GM23338 (cell line): ENCODE measurements at regions not wholly inside any gene's neighbourhood (a gene's known extent, or its start where the extent isn't known, plus 50 kb on each side); places are given as distances from the start of the nearest gene placed in this dataset.

Experiments
- ATAC-seq: fragments of 200-7000 bp; cut with Tn5 transposase; 3 replicates; pipeline ENCODE4 v1.9.1; 2020
- DNase-seq: peaks from one replicate; pipeline ENCODE4 v3.0.0-alpha.2; 2015; ENCODE audit warnings: low spot score
- H2AFZ ChIP-seq: fragments of 200-600 bp; sonication (generic); 2 replicates; pipeline ENCODE4 v1.8.0; 2016; ENCODE audit warnings: antibody characterized with exemption, mild to moderate bottlenecking, moderate library complexity
- H3F3A ChIP-seq: fragments of 200-600 bp; sonication (generic); replicated peaks from 2 replicates; pipeline ENCODE4 v1.8.0; 2017; ENCODE audit warnings: antibody characterized with exemption, mixed run types, low read depth
- H3K27ac ChIP-seq: fragments of 200-600 bp; sonication (generic); 2 replicates; pipeline ENCODE4 v1.6.1; 2016; ENCODE audit warnings: low read depth
- H3K27me3 ChIP-seq: fragments of 200-600 bp; sonication (generic); 2 replicates; pipeline ENCODE4 v1.8.0; 2016; ENCODE audit warnings: mild to moderate bottlenecking, mixed run types, moderate library complexity; ENCODE audit not compliant: insufficient read depth
- H3K36me3 ChIP-seq: fragments of 200-600 bp; sonication (generic); 2 replicates; pipeline ENCODE4 v1.8.0; 2016; ENCODE audit warnings: mild to moderate bottlenecking; ENCODE audit not compliant: insufficient read depth
- H3K4me1 ChIP-seq: fragments of 200-600 bp; sonication (generic); 2 replicates; pipeline ENCODE4 v1.8.0; 2016; ENCODE audit warnings: mild to moderate bottlenecking, moderate library complexity; ENCODE audit not compliant: insufficient read depth
- H3K4me2 ChIP-seq: fragments of 200-600 bp; sonication (generic); 2 replicates; pipeline ENCODE4 v1.7.1; 2017; ENCODE audit warnings: mixed run types
- H3K4me3 ChIP-seq: fragments of 200-600 bp; sonication (generic); 2 replicates; pipeline ENCODE4 v1.6.1; 2016; ENCODE audit warnings: mixed run types
- H3K79me2 ChIP-seq: fragments of 200-600 bp; sonication (generic); replicated peaks from 2 replicates; pipeline ENCODE4 v1.8.0; 2017; ENCODE audit warnings: mild to moderate bottlenecking; ENCODE audit not compliant: insufficient read depth
- H3K9me2 ChIP-seq: fragments of 200-600 bp; sonication (generic); 2 replicates; pipeline ENCODE4 v1.8.0; 2017; ENCODE audit not compliant: insufficient read depth
- H4K20me1 ChIP-seq: fragments of 200-600 bp; sonication (generic); replicated peaks from 2 replicates; pipeline ENCODE4 v1.8.0; 2017; ENCODE audit warnings: mild to moderate bottlenecking; ENCODE audit not compliant: insufficient read depth
- H3K27ac Mint-ChIP-seq: 2 replicates; pipeline ENCODE4 v1.8.0; 2020; ENCODE audit warnings: inconsistent platforms, mild to moderate bottlenecking, moderate library complexity, mixed read lengths
- H3K27me3 Mint-ChIP-seq: 3 replicates; pipeline ENCODE4 v1.8.0; 2022; ENCODE audit warnings: low read depth, mild to moderate bottlenecking, moderate library complexity, mixed read lengths, inconsistent platforms; ENCODE audit not compliant: insufficient read depth, poor library complexity
- H3K36me3 Mint-ChIP-seq: 3 replicates; pipeline ENCODE4 v1.8.0; 2021; ENCODE audit warnings: low read depth, mild to moderate bottlenecking, inconsistent platforms, moderate library complexity, mixed read lengths
- H3K4me1 Mint-ChIP-seq: 3 replicates; pipeline ENCODE4 v1.8.0; 2020; ENCODE audit warnings: mild to moderate bottlenecking, inconsistent platforms, mixed read lengths
- H3K4me3 Mint-ChIP-seq: 3 replicates; pipeline ENCODE4 v1.8.0; 2021; ENCODE audit warnings: moderate library complexity, mild to moderate bottlenecking, inconsistent platforms, mixed read lengths
- H3K9me3 Mint-ChIP-seq: 3 replicates; pipeline ENCODE4 v1.8.0; 2020; ENCODE audit warnings: moderate library complexity, mild to moderate bottlenecking, inconsistent platforms, mixed read lengths
- EZH2 ChIP-seq: fragments of 200-600 bp; sonication (generic); IDR thresholded peaks from one replicate; pipeline ENCODE4 v1.8.0; 2017; ENCODE audit warnings: antibody characterized with exemption, mild to moderate bottlenecking, low read depth; ENCODE audit not compliant: unreplicated experiment
- EZH2phosphoT487 ChIP-seq: fragments of 200-600 bp; sonication (generic); IDR thresholded peaks from one replicate; pipeline ENCODE4 v1.8.1; 2018; ENCODE audit warnings: antibody characterized with exemption; ENCODE audit not compliant: unreplicated experiment
- JUNB ChIP-seq: IDR thresholded peaks from one replicate; pipeline ENCODE4 v1.6.1; 2016; ENCODE audit warnings: antibody characterized with exemption; ENCODE audit not compliant: unreplicated experiment
- POLR2AphosphoS5 ChIP-seq: IDR thresholded peaks from 2 replicates; pipeline ENCODE4 v1.6.1; 2016; ENCODE audit warnings: antibody characterized with exemption, low read depth
- STAT1 ChIP-seq: IDR thresholded peaks from one replicate; pipeline ENCODE4 v1.6.1; 2016; ENCODE audit warnings: antibody characterized with exemption; ENCODE audit not compliant: unreplicated experiment
- ZNF114 ChIP-seq: fragments of 250-450 bp; sonication (Bioruptor Pico); IDR thresholded peaks from 2 replicates; pipeline ENCODE4 v1.5.0; 2020; ENCODE audit warnings: mild to moderate bottlenecking, moderate library complexity
- ZNF331 ChIP-seq: fragments of 250-450 bp; sonication (Bioruptor Pico); IDR thresholded peaks from 2 replicates; pipeline ENCODE4 v1.5.0; 2020; ENCODE audit warnings: low read depth, mild to moderate bottlenecking, moderate library complexity
- TF ChIP-seq, protein P1 (sequence below): IDR thresholded peaks from one replicate; pipeline ENCODE4 v1.6.1; 2018; ENCODE audit warnings: antibody characterized with exemption; ENCODE audit not compliant: unreplicated experiment
- TF ChIP-seq, protein P2 (sequence below), 2 experiments: fragments of 200-600 bp in 1 of 2; sonication (generic) in 1 of 2; conservative IDR thresholded peaks; 2 replicates each; pipeline versions ENCODE4 v1.5.1 to v1.6.1; 2016 to 2017; ENCODE audit warnings: antibody characterized with exemption in 2 of 2, low read depth in 2 of 2, mild to moderate bottlenecking in 2 of 2, moderate library complexity in 1 of 2
- TF ChIP-seq, protein P3 (sequence below): fragments of 250-450 bp; sonication (Bioruptor Pico); IDR thresholded peaks from 2 replicates; pipeline ENCODE4 v1.5.0; 2020; ENCODE audit warnings: mild to moderate bottlenecking, moderate library complexity

DNA sequence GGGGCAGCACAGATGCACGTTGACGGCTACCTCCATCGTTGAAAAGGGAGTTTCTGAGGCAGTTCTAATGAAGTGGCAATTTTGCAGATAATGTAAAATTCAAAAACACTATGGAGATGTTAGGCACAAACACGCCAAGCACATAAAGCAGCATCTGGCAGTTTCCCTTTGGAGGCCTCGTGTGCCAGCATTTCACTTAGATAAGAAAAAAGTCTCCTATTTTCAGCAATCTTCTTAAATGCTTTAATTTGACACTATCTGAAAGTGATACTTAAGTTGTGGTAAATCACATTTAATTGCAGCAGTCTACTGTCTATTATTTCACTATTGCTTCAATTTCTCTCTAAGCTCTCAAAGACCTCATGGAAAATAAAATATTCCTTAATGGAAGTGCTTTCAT is 125.3 kb upstream of the PROKR2 start:
- Histone ChIP-seq H3K27ac (no peak overlapping the region), H3K4me2 (no peak overlapping the region), H3K9me2 (peaks cover 5% of the 10 kb centered on the region; the same call in 1 of the 2 replicates), H3K27me3 (no peaks in the 10 kb centered on the region), H3K4me3 (no peak overlapping the region), H2AFZ (no peak overlapping the region), H3F3A (no peaks in the 10 kb centered on the region), H3K4me1 (no peaks in the 10 kb centered on the region), H3K79me2 (no peaks in the 10 kb centered on the region), H3K36me3 (no peaks in the 10 kb centered on the region), H4K20me1 (no peaks in the 10 kb centered on the region)
- TF ChIP-seq STAT1 (no peak), ZNF114 (no peak), JUNB (no peak), EZH2 (no peak), POLR2AphosphoS5 (no peak), EZH2phosphoT487 (no peak), ZNF331 (CRISPR knock-in tag) (no peak)
- TF ChIP-seq, protein P1, sequence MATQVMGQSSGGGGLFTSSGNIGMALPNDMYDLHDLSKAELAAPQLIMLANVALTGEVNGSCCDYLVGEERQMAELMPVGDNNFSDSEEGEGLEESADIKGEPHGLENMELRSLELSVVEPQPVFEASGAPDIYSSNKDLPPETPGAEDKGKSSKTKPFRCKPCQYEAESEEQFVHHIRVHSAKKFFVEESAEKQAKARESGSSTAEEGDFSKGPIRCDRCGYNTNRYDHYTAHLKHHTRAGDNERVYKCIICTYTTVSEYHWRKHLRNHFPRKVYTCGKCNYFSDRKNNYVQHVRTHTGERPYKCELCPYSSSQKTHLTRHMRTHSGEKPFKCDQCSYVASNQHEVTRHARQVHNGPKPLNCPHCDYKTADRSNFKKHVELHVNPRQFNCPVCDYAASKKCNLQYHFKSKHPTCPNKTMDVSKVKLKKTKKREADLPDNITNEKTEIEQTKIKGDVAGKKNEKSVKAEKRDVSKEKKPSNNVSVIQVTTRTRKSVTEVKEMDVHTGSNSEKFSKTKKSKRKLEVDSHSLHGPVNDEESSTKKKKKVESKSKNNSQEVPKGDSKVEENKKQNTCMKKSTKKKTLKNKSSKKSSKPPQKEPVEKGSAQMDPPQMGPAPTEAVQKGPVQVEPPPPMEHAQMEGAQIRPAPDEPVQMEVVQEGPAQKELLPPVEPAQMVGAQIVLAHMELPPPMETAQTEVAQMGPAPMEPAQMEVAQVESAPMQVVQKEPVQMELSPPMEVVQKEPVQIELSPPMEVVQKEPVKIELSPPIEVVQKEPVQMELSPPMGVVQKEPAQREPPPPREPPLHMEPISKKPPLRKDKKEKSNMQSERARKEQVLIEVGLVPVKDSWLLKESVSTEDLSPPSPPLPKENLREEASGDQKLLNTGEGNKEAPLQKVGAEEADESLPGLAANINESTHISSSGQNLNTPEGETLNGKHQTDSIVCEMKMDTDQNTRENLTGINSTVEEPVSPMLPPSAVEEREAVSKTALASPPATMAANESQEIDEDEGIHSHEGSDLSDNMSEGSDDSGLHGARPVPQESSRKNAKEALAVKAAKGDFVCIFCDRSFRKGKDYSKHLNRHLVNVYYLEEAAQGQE = no peak
- TF ChIP-seq, protein P2, sequence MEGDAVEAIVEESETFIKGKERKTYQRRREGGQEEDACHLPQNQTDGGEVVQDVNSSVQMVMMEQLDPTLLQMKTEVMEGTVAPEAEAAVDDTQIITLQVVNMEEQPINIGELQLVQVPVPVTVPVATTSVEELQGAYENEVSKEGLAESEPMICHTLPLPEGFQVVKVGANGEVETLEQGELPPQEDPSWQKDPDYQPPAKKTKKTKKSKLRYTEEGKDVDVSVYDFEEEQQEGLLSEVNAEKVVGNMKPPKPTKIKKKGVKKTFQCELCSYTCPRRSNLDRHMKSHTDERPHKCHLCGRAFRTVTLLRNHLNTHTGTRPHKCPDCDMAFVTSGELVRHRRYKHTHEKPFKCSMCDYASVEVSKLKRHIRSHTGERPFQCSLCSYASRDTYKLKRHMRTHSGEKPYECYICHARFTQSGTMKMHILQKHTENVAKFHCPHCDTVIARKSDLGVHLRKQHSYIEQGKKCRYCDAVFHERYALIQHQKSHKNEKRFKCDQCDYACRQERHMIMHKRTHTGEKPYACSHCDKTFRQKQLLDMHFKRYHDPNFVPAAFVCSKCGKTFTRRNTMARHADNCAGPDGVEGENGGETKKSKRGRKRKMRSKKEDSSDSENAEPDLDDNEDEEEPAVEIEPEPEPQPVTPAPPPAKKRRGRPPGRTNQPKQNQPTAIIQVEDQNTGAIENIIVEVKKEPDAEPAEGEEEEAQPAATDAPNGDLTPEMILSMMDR (conservative IDR thresholded peaks at IDR 0.05; ENCODE audit: low read depth in 2 of 2) = no peak
- TF ChIP-seq, protein P3, sequence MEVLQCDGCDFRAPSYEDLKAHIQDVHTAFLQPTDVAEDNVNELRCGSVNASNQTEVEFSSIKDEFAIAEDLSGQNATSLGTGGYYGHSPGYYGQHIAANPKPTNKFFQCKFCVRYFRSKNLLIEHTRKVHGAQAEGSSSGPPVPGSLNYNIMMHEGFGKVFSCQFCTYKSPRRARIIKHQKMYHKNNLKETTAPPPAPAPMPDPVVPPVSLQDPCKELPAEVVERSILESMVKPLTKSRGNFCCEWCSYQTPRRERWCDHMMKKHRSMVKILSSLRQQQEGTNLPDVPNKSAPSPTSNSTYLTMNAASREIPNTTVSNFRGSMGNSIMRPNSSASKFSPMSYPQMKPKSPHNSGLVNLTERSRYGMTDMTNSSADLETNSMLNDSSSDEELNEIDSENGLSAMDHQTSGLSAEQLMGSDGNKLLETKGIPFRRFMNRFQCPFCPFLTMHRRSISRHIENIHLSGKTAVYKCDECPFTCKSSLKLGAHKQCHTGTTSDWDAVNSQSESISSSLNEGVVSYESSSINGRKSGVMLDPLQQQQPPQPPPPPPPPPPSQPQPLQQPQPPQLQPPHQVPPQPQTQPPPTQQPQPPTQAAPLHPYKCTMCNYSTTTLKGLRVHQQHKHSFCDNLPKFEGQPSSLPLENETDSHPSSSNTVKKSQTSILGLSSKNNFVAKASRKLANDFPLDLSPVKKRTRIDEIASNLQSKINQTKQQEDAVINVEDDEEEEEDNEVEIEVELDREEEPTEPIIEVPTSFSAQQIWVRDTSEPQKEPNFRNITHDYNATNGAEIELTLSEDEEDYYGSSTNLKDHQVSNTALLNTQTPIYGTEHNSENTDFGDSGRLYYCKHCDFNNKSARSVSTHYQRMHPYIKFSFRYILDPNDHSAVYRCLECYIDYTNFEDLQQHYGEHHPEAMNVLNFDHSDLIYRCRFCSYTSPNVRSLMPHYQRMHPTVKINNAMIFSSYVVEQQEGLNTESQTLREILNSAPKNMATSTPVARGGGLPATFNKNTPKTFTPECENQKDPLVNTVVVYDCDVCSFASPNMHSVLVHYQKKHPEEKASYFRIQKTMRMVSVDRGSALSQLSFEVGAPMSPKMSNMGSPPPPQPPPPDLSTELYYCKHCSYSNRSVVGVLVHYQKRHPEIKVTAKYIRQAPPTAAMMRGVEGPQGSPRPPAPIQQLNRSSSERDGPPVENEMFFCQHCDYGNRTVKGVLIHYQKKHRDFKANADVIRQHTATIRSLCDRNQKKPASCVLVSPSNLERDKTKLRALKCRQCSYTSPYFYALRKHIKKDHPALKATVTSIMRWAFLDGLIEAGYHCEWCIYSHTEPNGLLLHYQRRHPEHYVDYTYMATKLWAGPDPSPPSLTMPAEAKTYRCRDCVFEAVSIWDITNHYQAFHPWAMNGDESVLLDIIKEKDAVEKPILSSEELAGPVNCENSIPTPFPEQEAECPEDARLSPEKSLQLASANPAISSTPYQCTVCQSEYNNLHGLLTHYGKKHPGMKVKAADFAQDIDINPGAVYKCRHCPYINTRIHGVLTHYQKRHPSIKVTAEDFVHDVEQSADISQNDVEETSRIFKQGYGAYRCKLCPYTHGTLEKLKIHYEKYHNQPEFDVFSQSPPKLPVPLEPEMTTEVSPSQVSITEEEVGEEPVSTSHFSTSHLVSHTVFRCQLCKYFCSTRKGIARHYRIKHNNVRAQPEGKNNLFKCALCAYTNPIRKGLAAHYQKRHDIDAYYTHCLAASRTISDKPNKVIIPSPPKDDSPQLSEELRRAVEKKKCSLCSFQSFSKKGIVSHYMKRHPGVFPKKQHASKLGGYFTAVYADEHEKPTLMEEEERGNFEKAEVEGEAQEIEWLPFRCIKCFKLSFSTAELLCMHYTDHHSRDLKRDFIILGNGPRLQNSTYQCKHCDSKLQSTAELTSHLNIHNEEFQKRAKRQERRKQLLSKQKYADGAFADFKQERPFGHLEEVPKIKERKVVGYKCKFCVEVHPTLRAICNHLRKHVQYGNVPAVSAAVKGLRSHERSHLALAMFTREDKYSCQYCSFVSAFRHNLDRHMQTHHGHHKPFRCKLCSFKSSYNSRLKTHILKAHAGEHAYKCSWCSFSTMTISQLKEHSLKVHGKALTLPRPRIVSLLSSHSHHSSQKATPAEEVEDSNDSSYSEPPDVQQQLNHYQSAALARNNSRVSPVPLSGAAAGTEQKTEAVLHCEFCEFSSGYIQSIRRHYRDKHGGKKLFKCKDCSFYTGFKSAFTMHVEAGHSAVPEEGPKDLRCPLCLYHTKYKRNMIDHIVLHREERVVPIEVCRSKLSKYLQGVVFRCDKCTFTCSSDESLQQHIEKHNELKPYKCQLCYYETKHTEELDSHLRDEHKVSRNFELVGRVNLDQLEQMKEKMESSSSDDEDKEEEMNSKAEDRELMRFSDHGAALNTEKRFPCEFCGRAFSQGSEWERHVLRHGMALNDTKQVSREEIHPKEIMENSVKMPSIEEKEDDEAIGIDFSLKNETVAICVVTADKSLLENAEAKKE (CRISPR knock-in tag) = no peak
- Mint-ChIP-seq H3K27me3 (no peaks in the 10 kb centered on the region), H3K27ac (no peak overlapping the region), H3K36me3 (no peaks in the 10 kb centered on the region), H3K4me3 (no peak overlapping the region), H3K9me3 (no peaks in the 10 kb centered on the region; the same call in 2 of the 3 replicates), H3K4me1 (no peaks in the 10 kb centered on the region)
- DNase-seq (no peak), ATAC-seq (no peak)
